ELR (cell line): ENCODE measurements at regions not wholly inside any gene's neighbourhood (a gene's known extent, or its start where the extent isn't known, plus 50 kb on each side); places are given as distances from the start of the nearest gene placed in this dataset.
A peak's percentile ranks its signal among the peaks of the same experiment; 100 is the strongest.
"Not testable (repeated sequence)": the region's sequence is repeated elsewhere in the genome, so short reads cannot be mapped to it uniquely, and the experiment has no call there.

Source experiments
- DNase-seq: peaks from one replicate; pipeline ENCODE4 v3.0.0-alpha.2; 2015; ENCODE audit warnings: low read depth

GRCh38 chr20:24836661-24837299 is 112.3 kb upstream of the CST7 start:
- DNase-seq, result no peak

DNA sequence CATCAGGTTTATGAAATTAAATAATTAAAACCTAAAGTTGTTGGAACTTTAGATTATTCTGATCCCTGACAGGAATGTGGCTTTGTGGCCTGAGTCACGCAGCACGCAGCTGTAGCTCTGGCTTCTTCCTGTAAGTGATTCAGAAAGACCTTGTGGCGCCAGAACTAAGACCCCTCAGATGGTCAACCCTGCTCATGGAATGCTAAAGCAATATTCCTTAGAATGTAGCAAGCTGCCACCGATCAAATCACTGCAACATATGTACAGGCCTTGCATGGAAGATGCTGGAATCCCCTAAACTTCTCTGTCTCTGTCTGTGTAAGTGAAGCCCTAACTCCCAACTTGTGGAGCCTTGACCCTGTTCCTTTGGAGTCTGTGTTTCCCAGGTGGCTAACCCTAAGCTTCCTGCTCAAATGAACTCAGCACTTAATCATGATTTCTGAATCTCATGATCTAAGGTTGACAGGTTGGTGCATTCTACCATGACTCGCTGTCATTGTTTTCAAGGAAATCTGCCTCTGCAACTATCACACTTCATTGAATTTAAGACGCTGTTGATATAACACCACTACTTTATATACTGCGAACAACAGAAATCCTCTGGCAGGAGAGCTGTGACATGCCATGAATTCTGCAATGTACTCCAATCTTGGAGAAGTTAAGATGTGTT is 111.2 kb upstream of the CST7 start:
- DNase-seq, result peak; percentile 80

GRCh38 chr20:24838546-24839535 is 110.2 kb upstream of the CST7 start:
- DNase-seq, result peak; percentile 63

GRCh38 chr20:24840121-24840713 is 108.9 kb upstream of the CST7 start:
- no peak for DNase-seq

DNA sequence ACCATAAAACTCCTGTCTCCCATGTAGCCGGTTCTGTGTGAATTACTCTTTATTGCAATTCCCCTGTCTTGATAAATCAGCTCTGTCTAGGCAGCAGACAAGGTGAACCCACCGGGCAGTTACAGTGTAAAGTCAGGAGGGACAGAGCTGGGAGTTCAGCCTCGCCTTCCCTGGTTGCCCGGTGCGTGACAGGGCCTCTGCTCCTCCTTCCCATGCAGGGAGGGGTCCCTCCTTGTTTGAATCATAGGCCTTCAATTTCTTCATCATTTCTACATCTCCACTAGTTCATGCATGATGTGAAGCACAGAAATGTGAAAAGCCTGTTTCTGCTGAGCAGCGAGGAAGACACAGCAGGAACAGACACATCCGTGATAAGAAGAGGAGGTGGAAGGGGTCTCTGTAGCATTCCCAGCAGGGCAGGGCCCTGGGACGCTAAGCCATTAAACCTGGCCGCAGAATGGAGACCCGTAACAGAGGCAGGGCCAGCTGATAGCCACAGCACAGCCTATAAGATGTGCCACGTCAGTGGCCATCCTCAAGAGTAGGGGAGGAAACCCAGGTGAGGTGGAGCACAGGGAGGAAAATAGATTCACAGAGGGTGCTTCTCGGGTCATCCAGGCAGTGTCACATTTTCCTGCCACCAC is 106.7 kb upstream of the CST7 start:
- no peak for DNase-seq

- no peak for DNase-seq
These were observed 106.0 kb upstream of the CST7 start for GRCh38 chr20:24842918-24843715.

DNA sequence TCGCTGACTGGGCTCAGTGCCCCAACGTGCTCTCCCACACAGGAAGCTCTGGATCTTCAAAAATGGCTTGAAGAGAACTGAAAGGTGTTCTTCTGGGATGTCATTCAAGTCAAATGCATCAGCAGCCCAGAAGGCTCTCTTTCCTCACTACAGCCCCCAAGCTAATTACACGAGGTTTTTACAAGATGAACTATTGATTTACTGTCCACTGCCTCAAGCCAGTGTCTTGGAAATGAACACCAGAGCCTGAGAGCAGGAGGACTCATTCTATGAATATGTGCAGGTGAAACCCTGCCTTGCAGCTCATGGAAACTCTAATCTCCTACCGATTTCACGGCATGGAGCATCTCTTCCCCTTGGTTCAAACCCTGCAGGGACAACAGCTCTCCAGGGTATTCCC is 98.9 kb upstream of the CST7 start:
- DNase-seq, result no peak

- no peak for DNase-seq
These were observed 97.6 kb upstream of the CST7 start for GRCh38 chr20:24851346-24852019.

- no peak for DNase-seq
These were observed 95.2 kb upstream of the CST7 start for GRCh38 chr20:24853916-24854315.

DNA sequence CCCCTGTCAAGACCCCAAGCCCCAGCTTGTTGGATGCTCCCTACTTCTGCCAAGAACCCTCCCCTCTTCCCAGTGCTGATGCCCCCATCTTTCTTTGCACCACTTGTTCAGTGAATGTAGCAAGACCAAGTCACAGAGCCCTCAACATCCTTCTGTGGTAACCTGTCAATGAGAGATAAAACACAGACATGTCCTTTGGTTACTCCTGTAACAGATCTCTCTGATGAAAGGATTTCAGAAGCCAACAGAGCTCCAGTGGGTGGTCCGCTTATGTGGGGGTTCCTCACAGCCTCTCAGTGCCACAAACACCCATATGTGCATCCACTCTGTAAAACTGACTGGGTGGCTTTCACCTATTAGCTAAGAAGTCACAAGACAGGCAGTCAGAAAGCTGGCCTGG is 93.2 kb upstream of the CST7 start:
- DNase-seq, result no peak

DNA sequence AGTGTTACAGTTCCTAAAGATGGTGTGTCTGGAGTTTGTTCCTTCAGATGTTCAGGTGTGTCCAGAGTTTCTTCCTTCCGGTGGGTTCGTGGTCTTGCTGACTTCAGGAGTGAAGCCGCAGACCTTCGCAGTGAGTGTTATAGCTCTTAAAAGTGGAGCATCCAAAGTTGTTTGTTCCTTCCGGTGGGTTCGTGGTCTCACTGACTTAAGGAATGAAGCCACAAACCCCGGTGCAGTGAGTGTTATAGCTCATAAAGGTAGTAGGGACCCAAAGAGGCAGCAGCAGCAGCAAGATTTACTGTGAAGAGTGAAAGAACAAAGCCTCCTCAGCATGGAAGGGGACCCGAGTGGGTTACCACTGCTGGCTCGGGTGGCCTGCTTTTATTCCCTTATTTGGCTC is 90.6 kb upstream of the CST7 start:
- DNase-seq, result not testable (repeated sequence)

GRCh38 chr20:24859539-24859938 is 89.5 kb upstream of the CST7 start:
- no peak for DNase-seq

- no peak for DNase-seq
These were observed 86.9 kb upstream of the CST7 start for GRCh38 chr20:24862186-24862585.

- no peak for DNase-seq
These were observed 86.5 kb upstream of the CST7 start for GRCh38 chr20:24862606-24863005.

DNA sequence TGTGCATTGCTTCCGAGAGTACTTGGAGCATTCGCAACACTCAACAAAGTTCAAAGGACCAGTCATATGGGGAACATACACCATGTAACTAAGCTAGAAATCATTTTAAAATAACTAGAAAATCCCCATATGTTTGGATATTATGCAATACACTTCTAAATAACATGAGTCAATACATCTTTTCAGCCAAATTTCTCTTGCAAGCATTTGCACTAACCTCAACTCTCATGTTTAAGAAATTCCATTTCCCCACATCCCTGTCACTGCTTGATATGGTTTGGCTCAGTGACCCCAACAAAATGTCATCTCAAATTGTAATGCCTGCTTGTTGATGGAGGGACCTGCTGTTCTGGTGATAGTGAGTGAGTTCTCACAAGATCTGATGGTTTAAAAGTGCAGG is 85.7 kb upstream of the CST7 start:
- DNase-seq, result peak; percentile 42

DNA sequence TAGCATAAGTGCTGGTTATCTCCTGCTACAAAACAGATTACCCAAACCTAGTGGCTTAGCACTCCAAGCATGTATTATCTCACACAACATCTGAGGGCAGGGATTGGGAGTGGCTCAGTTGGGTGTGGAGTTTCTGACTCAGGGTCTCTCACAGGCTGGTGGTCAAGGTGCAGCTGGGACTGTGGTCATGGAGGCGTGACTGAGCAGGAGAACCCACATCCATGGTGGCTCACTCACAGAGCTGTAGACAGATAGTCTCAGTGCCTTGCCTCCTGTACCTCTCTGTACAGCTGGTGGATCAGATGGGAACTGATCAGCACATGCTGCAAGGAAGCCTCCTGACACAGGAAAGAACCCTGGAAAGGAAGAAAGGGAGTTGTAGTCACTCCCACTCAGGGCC is 83.1 kb upstream of the CST7 start:
- peak; percentile 13 for DNase-seq

- DNase-seq, result no peak
These were observed 82.3 kb upstream of the CST7 start for GRCh38 chr20:24866742-24867141.

GRCh38 chr20:24867556-24867955 is 81.5 kb upstream of the CST7 start:
- DNase-seq, result no peak

GRCh38 chr20:24868396-24868927 is 80.6 kb upstream of the CST7 start:
- peak; percentile 27 for DNase-seq

DNA sequence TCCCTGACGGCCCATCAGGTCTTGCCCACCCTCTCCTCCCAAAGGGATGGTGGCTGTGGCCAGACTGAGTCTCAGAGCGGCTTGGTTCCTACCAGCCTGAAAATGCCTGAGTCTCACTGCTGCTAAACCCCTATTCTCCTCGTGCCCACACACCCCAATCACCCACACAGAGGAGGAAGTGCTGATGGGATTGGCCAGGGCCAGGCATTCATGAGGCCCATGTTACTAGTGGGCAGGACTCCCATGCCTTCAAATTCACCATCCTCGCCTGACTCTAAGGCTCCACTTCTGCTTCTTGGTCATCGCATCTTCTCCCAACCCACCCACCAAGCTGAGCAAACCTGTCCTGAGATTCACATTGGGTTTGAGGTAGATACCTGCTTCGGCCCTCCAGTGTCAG is 80.1 kb upstream of the CST7 start:
- DNase-seq, result no peak
